BE2C (cell line): ENCODE measurements at regions not wholly inside any gene's neighbourhood (a gene's known extent, or its start where the extent isn't known, plus 50 kb on each side); places are given as distances from the start of the nearest gene placed in this dataset.

Experiments
- DNase-seq: peaks from one replicate; pipeline ENCODE4 v3.0.0-alpha.2; 2020
- H3K27me3 ChIP-seq: fragments of 250-450 bp; sonication (Bioruptor Pico); 2 replicates; pipeline ENCODE4 v1.5.1; 2020; ENCODE audit warnings: mild to moderate bottlenecking
- H3K36me3 ChIP-seq: fragments of 250-450 bp; sonication (Bioruptor Pico); 2 replicates; pipeline ENCODE4 v1.5.1; 2020; ENCODE audit warnings: mild to moderate bottlenecking
- H3K4me1 ChIP-seq: fragments of 250-450 bp; sonication (Bioruptor Pico); 2 replicates; pipeline ENCODE4 v1.5.1; 2020
- H3K4me3 ChIP-seq: 2 replicates; pipeline ENCODE4 v1.5.1; 2011; ENCODE audit warnings: low read depth, low read length
- H3K9me3 ChIP-seq: fragments of 250-450 bp; sonication (Bioruptor Pico); 2 replicates; pipeline ENCODE4 v1.5.1; 2020
- TF ChIP-seq, protein P1 (sequence below): IDR thresholded peaks from 2 replicates; pipeline ENCODE4 v1.5.1; 2012; ENCODE audit warnings: mild to moderate bottlenecking, low read depth, low read length

DNA sequence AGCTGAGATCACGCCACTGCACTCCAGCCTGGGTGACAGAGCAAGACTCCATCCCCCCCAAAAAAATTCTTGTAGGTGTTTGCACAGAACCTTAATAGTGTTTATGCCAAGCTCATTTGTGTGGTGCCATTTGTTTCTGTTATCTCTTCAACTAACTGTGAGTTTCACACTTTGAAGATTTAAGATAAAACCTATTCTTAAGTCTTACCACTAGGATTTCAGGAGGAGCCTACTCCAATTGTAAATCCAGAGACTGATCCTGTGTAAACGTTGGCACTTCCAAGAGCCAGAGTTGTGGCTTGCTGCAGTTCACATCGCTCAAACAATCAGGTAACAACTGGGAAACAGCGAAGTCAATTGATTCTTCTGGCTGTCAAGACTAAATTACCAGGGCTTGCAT, 242.4 kb upstream of the SATB1 start:
- Histone ChIP-seq H3K36me3 (no peaks in the 10 kb centered on the region), H3K4me3 (no peak overlapping the region), H3K27me3 (no peaks in the 10 kb centered on the region), H3K4me1 (no peaks in the 10 kb centered on the region), H3K9me3 (no peaks in the 10 kb centered on the region)
- no peak for DNase-seq
- TF ChIP-seq, protein P1, sequence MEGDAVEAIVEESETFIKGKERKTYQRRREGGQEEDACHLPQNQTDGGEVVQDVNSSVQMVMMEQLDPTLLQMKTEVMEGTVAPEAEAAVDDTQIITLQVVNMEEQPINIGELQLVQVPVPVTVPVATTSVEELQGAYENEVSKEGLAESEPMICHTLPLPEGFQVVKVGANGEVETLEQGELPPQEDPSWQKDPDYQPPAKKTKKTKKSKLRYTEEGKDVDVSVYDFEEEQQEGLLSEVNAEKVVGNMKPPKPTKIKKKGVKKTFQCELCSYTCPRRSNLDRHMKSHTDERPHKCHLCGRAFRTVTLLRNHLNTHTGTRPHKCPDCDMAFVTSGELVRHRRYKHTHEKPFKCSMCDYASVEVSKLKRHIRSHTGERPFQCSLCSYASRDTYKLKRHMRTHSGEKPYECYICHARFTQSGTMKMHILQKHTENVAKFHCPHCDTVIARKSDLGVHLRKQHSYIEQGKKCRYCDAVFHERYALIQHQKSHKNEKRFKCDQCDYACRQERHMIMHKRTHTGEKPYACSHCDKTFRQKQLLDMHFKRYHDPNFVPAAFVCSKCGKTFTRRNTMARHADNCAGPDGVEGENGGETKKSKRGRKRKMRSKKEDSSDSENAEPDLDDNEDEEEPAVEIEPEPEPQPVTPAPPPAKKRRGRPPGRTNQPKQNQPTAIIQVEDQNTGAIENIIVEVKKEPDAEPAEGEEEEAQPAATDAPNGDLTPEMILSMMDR = no peak

DNA sequence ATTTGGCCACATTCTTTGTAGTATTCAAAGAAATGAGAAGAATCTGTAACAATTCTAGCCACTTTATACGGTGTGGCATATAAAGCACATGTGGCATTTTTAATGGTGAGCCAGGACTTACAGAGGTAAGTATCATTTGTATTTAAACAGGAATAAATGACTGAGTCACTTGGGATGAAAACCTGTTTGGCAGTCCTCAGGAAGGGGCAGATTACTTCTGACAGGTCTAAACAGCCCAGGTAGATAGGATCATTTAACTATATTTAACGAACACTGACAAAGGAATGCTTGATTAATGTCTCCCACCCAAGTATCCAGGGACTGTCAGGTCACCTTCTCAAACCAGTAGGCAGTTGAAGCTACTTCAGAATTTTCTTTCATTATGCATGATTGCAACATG, 241.5 kb upstream of the SATB1 start:
- TF ChIP-seq, protein P1 = no peak
- Histone ChIP-seq H3K27me3 (no peaks in the 10 kb centered on the region), H3K9me3 (no peaks in the 10 kb centered on the region), H3K4me1 (no peaks in the 10 kb centered on the region), H3K36me3 (no peaks in the 10 kb centered on the region), H3K4me3 (no peak overlapping the region)
- no peak for DNase-seq

DNA sequence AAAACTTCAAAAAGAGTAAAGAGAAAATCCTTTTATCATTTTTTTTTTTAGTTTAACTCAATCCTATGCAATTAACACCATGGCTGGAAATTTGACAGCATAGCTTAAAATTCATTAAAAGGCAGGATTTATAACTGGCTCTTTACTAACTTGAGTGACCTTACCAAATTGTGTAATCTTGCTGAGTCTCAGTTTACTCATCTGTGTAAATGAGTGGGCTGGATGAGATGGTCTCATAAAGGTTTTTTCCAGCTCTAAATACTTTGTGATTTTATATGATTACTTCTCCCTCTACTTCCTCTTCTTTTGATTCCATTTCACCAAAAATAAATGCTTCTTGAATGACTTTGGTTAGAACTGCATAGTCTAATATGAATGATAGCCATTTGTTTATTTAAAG, 234.9 kb upstream of the SATB1 start:
- H3K36me3 ChIP-seq = no peaks in the 10 kb centered on the region
- H3K27me3 ChIP-seq = no peaks in the 10 kb centered on the region
- DNase-seq = no peak
- H3K9me3 ChIP-seq = no peaks in the 10 kb centered on the region
- H3K4me1 ChIP-seq = no peaks in the 10 kb centered on the region
- TF ChIP-seq, protein P1 = no peak
- H3K4me3 ChIP-seq = no peak overlapping the region

DNA sequence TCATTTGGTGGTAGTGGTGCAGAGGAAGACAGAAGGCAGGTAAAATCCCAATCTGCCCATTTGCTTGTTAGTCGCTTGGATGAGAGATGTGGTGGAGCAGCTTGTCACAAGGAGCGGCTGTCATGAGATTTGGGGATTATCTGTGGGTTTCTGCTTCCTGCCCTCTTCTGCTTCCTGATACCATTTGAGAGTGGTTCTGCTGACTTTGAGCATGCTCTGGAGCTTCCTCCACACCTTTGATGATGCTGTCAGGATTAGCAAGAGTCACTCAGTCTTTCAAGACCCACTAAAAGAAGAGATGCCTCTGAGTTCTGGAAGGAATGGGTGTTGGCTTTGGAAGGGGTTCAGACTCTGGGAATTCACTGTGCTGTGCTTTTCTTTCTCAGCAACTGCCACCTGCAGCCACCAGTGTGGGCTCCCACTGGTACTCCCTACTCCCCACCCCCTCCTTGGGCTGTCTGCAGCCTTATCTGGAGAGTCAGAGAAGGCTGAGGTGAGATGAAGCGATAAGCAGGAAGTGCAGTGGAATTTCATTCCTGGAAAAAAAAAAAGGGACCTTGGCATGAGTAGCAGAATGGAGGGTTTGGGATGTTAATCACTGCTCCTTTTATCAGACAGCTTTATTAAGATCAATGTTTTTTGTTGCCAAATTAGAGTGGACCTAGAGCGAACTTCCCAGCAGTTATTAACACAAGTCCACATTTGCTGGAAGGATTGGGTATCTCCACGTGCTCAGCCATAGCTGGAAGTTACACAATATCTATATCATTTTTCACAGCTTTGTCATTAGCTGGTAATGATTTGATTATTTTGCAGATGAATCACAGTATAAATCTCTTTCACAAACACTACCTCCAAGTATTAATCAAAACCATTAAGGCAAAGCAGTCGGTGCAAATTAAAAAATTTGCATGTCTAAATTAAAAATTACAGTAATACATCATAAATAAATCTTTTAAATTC, 233.0 kb upstream of the SATB1 start:
- H3K4me1 ChIP-seq = no peaks in the 10 kb centered on the region
- no peaks in the 10 kb centered on the region for H3K9me3 ChIP-seq
- H3K4me3 ChIP-seq = no peak overlapping the region
- no peaks in the 10 kb centered on the region for H3K36me3 ChIP-seq
- DNase-seq = no peak
- TF ChIP-seq, protein P1 = no peak
- no peaks in the 10 kb centered on the region for H3K27me3 ChIP-seq

DNA sequence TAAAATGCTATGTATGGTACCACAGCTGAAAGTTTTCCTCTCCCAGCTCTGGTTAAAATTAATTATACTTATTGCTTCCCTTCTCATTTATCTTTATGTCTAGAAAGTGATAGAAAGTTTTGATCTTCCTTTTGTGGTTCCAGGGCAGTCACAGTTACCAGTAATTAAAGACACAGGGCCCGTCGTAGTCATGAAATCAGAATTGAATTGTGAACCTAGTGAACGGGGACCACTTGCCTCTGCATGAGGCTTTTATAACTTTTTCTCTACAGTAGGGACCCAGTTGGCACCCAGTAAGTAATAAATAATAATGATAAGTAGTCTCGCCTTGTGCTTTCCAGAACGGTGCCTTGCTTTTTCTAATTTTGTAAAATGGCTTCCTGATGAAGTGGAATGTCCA, 231.7 kb upstream of the SATB1 start:
- TF ChIP-seq, protein P1 = no peak
- Histone ChIP-seq H3K27me3 (no peaks in the 10 kb centered on the region), H3K9me3 (no peaks in the 10 kb centered on the region), H3K4me3 (no peak overlapping the region), H3K36me3 (no peaks in the 10 kb centered on the region), H3K4me1 (no peaks in the 10 kb centered on the region)
- no peak for DNase-seq

DNA sequence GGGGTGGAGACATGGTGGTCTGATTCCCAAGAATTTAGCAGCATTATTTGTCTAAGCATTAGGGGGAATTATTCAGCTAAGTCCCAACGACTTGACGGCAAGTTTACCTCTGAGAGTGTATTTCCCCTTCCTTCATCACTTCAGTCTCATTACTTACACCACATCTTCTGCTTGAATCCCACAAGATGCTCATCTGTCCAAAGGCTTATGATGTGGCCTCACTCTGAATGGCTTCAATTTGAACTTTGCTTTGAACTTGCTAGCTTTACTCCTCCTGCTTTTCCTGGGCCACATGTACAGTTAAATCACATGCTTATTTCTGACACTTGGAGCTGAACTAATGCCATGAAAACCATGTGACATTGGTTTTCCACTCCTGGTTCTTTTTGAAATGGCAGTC, 231.3 kb upstream of the SATB1 start:
- DNase-seq = no peak
- Histone ChIP-seq H3K27me3 (no peaks in the 10 kb centered on the region), H3K36me3 (no peaks in the 10 kb centered on the region), H3K9me3 (no peaks in the 10 kb centered on the region), H3K4me1 (no peaks in the 10 kb centered on the region), H3K4me3 (no peak overlapping the region)
- TF ChIP-seq, protein P1 = no peak
